GM12864 (cell line): ENCODE measurements at regions not wholly inside any gene's neighbourhood (a gene's known extent, or its start where the extent isn't known, plus 50 kb on each side); places are given as distances from the start of the nearest gene placed in this dataset.

Experiments used
- DNase-seq: peaks from one replicate; pipeline ENCODE4 v3.0.0-alpha.2; 2011; ENCODE audit warnings: low read depth
- H3K4me3 ChIP-seq: 2 replicates; pipeline ENCODE4 v1.5.1; 2011; ENCODE audit warnings: mild to moderate bottlenecking, low read depth, low read length, control low read depth
- CTCF ChIP-seq: IDR thresholded peaks from 2 replicates; pipeline ENCODE4 v1.5.1; 2011; ENCODE audit warnings: low read depth, mild to moderate bottlenecking, moderate library complexity, low read length, control low read depth, inconsistent platforms; ENCODE audit errors: missing control alignments

- no peak overlapping the region for H3K4me3 ChIP-seq
- no peak for TF ChIP-seq CTCF
These were observed 764.9 kb downstream of the DNAH5 start for GRCh38 chr5:13179407-13180087.

GRCh38 chr5:13143630-13144029, 800.9 kb downstream of the DNAH5 start:
- no peak for DNase-seq
- no peak overlapping the region for H3K4me3 ChIP-seq
- no peak for TF ChIP-seq CTCF

More at GRCh38 chr5:13179407-13180087, 764.9 kb downstream of the DNAH5 start:
- no peak for DNase-seq

GRCh38 chr5:13143214-13143613, 801.3 kb downstream of the DNAH5 start:
- no peak overlapping the region for H3K4me3 ChIP-seq
- TF ChIP-seq CTCF = no peak
- DNase-seq = no peak

GRCh38 chr5:13133951-13134350, 810.5 kb downstream of the DNAH5 start:
- no peak overlapping the region for H3K4me3 ChIP-seq
- DNase-seq = no peak
- TF ChIP-seq CTCF = no peak

- TF ChIP-seq CTCF = no peak
- no peak for DNase-seq
- H3K4me3 ChIP-seq = no peak overlapping the region
These were observed 829.0 kb downstream of the DNAH5 start for GRCh38 chr5:13115476-13115875.

GRCh38 chr5:13108265-13108664, 836.2 kb downstream of the DNAH5 start:
- no peak overlapping the region for H3K4me3 ChIP-seq
- no peak for DNase-seq
- no peak for TF ChIP-seq CTCF

- TF ChIP-seq CTCF = no peak
- no peak overlapping the region for H3K4me3 ChIP-seq
- no peak for DNase-seq
These were observed 837.0 kb downstream of the DNAH5 start for GRCh38 chr5:13107537-13107936.
